ENCODE measurements at regions not wholly inside any gene's neighbourhood (a gene's known extent, or its start where the extent isn't known, plus 50 kb on each side); places are given as distances from the start of the nearest gene placed in this dataset.

DNA sequence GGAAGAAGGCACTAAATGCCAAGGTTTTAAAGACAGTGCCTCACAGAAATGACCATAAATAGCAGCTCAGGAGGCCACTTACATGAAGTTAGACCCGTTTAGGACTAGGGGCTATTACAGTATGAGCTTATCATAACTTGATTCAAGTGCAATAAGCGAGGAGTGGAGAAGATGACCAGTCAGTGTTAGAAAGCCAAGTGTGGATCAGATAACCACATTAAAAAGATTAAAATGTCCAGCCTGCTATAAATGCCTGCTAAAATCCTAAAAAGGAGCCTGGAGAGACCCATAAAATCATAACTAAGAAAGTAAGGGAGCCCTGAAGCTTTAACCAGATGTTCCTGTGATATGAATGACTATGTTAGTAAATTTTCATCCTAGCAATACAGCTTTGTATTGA, 117.5 kb upstream of the ZNF521 start:
- TF ChIP-seq, protein P1, sequence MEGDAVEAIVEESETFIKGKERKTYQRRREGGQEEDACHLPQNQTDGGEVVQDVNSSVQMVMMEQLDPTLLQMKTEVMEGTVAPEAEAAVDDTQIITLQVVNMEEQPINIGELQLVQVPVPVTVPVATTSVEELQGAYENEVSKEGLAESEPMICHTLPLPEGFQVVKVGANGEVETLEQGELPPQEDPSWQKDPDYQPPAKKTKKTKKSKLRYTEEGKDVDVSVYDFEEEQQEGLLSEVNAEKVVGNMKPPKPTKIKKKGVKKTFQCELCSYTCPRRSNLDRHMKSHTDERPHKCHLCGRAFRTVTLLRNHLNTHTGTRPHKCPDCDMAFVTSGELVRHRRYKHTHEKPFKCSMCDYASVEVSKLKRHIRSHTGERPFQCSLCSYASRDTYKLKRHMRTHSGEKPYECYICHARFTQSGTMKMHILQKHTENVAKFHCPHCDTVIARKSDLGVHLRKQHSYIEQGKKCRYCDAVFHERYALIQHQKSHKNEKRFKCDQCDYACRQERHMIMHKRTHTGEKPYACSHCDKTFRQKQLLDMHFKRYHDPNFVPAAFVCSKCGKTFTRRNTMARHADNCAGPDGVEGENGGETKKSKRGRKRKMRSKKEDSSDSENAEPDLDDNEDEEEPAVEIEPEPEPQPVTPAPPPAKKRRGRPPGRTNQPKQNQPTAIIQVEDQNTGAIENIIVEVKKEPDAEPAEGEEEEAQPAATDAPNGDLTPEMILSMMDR (IDR thresholded peaks at IDR 0.05 in 2 of 3, conservative IDR thresholded peaks at IDR 0.05 in 1 of 3; ENCODE audit: borderline replicate concordance in 1 of 3, insufficient read depth in 1 of 3, low read depth in 2 of 3, low read length in 2 of 3): no peak
- TF ChIP-seq POLR2A (IDR thresholded peaks at IDR 0.05; ENCODE audit: borderline replicate concordance, extremely low read depth, insufficient read depth, insufficient read length): no peak
- TF ChIP-seq YY1 (IDR thresholded peaks at IDR 0.05; ENCODE audit: extremely low read depth, insufficient replicate concordance, low read depth, low read length): no peak
- TF ChIP-seq EZH2phosphoT487 (IDR thresholded peaks at IDR 0.05; ENCODE audit: borderline replicate concordance): no peak
- TF ChIP-seq POLR2AphosphoS5 (IDR thresholded peaks at IDR 0.05; ENCODE audit: low read depth, low read length): no peak
- TF ChIP-seq ZNF274 (IDR thresholded peaks at IDR 0.05; ENCODE audit: low read depth, low read length): no peak
- TF ChIP-seq SIN3A (IDR thresholded peaks at IDR 0.05; ENCODE audit: low read depth): no peak
- TF ChIP-seq, protein P2, sequence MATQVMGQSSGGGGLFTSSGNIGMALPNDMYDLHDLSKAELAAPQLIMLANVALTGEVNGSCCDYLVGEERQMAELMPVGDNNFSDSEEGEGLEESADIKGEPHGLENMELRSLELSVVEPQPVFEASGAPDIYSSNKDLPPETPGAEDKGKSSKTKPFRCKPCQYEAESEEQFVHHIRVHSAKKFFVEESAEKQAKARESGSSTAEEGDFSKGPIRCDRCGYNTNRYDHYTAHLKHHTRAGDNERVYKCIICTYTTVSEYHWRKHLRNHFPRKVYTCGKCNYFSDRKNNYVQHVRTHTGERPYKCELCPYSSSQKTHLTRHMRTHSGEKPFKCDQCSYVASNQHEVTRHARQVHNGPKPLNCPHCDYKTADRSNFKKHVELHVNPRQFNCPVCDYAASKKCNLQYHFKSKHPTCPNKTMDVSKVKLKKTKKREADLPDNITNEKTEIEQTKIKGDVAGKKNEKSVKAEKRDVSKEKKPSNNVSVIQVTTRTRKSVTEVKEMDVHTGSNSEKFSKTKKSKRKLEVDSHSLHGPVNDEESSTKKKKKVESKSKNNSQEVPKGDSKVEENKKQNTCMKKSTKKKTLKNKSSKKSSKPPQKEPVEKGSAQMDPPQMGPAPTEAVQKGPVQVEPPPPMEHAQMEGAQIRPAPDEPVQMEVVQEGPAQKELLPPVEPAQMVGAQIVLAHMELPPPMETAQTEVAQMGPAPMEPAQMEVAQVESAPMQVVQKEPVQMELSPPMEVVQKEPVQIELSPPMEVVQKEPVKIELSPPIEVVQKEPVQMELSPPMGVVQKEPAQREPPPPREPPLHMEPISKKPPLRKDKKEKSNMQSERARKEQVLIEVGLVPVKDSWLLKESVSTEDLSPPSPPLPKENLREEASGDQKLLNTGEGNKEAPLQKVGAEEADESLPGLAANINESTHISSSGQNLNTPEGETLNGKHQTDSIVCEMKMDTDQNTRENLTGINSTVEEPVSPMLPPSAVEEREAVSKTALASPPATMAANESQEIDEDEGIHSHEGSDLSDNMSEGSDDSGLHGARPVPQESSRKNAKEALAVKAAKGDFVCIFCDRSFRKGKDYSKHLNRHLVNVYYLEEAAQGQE (IDR thresholded peaks at IDR 0.05; ENCODE audit: low read depth): no peak
- TF ChIP-seq, protein P3, sequence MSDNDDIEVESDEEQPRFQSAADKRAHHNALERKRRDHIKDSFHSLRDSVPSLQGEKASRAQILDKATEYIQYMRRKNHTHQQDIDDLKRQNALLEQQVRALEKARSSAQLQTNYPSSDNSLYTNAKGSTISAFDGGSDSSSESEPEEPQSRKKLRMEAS (IDR thresholded peaks at IDR 0.05): no peak

Data from HCT116 (cell line).